T-cell (primary cell): ENCODE measurements at regions not wholly inside any gene's neighbourhood (a gene's known extent, or its start where the extent isn't known, plus 50 kb on each side); places are given as distances from the start of the nearest gene placed in this dataset.
"Not testable (repeated sequence)": the region's sequence is repeated elsewhere in the genome, so short reads cannot be mapped to it uniquely, and the experiment has no call there.

Experiments used
- ATAC-seq, 4 experiments: fragments of 200-7000 bp in 3 of 4; fragments of 150-1000 bp in 1 of 4; cut with Tn5 transposase; replicated peaks in 1 of 4; 1 replicate in 3 of 4; 2 replicates in 1 of 4; pipeline ENCODE4 v1.10.0; 2021; ENCODE audit warnings: moderate library complexity in 3 of 4, mild to moderate bottlenecking in 2 of 4, moderate number of reproducible peaks in 1 of 4
- CTCF ChIA-PET, 2 donors: fragments of 300-600 bp; sonication (Branson Sonifier 250); formaldehyde crosslinking; loops; one replicate each; lab custom pipeline; 2022; ENCODE audit warnings: antibody characterized with exemption in 2 of 2; lab: Charles Lee
- POLR2A ChIA-PET, 2 donors: fragments of 300-600 bp; sonication (Branson Sonifier 250); formaldehyde crosslinking; loops; one replicate each; lab custom pipeline; 2022; ENCODE audit warnings: antibody characterized with exemption in 2 of 2; lab: Charles Lee
- DNase-seq, 35 experiments: peaks; one replicate each; pipeline versions ENCODE4 v3.0.0 to v3.0.0-alpha.2; 2013 to 2023
- H3K27ac ChIP-seq: one replicate; pipeline ENCODE4 v1.5.1; 2013; ENCODE audit warnings: low read length
- H3K27me3 ChIP-seq, 2 experiments: replicated peaks in 1 of 2; 1 replicate in 1 of 2; 2 replicates in 1 of 2; pipeline versions ENCODE4 v1.6.1 to v1.7.0; 2013; ENCODE audit warnings: low read length in 1 of 2, mixed read lengths in 1 of 2; ENCODE audit not compliant: control insufficient read depth in 2 of 2, insufficient read depth in 2 of 2; ENCODE audit errors: extremely low read depth in 1 of 2
- H3K36me3 ChIP-seq, 2 donors: 1 replicate in 1 of 2; 2 replicates in 1 of 2; pipeline versions ENCODE4 v1.6.1 to v1.7.0; 2013; ENCODE audit warnings: low read length in 1 of 2; ENCODE audit not compliant: control insufficient read depth in 2 of 2, insufficient read depth in 1 of 2; ENCODE audit errors: extremely low read depth in 1 of 2
- H3K4me1 ChIP-seq, 2 experiments: 1 replicate in 1 of 2; 2 replicates in 1 of 2; pipeline versions ENCODE4 v1.6.1 to v1.7.0; 2013; ENCODE audit warnings: low read length in 2 of 2, mixed read lengths in 1 of 2; ENCODE audit not compliant: insufficient read depth in 2 of 2, control insufficient read depth in 1 of 2; ENCODE audit errors: extremely low read depth in 1 of 2
- H3K4me3 ChIP-seq, 2 donors: 1 replicate in 1 of 2; 2 replicates in 1 of 2; pipeline versions ENCODE4 v1.5.1 to v1.7.0; 2013; ENCODE audit warnings: mild to moderate bottlenecking in 2 of 2, low read length in 1 of 2, moderate library complexity in 1 of 2; ENCODE audit not compliant: control insufficient read depth in 1 of 2; ENCODE audit errors: extremely low read depth in 1 of 2
- H3K9me3 ChIP-seq: 2 replicates; pipeline ENCODE4 v1.7.0; 2013
- H3K27ac Mint-ChIP-seq, 2 donors: one replicate each; pipeline ENCODE4 v1.8.0; 2020 to 2021; ENCODE audit warnings: mild to moderate bottlenecking in 2 of 2, mixed read lengths in 2 of 2
- H3K27me3 Mint-ChIP-seq, 2 donors: one replicate each; pipeline ENCODE4 v1.8.0; 2021 to 2022; ENCODE audit warnings: mixed read lengths in 2 of 2
- H3K36me3 Mint-ChIP-seq: one replicate; pipeline ENCODE4 v1.8.0; 2021; ENCODE audit warnings: mixed read lengths
- H3K4me1 Mint-ChIP-seq, 3 donors: one replicate each; pipeline ENCODE4 v1.8.0; 2020 to 2022; ENCODE audit warnings: mixed read lengths in 3 of 3, mild to moderate bottlenecking in 1 of 3
- H3K4me3 Mint-ChIP-seq, 3 donors: one replicate each; pipeline ENCODE4 v1.8.0; 2020 to 2022; ENCODE audit warnings: mild to moderate bottlenecking in 3 of 3, mixed read lengths in 3 of 3, moderate library complexity in 3 of 3
- H3K9me3 Mint-ChIP-seq, 3 donors: one replicate each; pipeline ENCODE4 v1.8.0; 2020 to 2022; ENCODE audit warnings: mixed read lengths in 3 of 3
- WGBS: methylation state at CpG from one replicate; pipeline ENCODE4 v1.1.5; 2013; ENCODE audit warnings: missing lambda C conversion rate; ENCODE audit not compliant: insufficient coverage; 5-methylcytosine and 5-hydroxymethylcytosine counted together

GRCh38 chr1:95911739-95912138 lies 677.7 kb downstream of the RWDD3 start:
- H3K4me1 Mint-ChIP-seq, POLR2A ChIA-PET, CTCF ChIA-PET, H3K27me3 ChIP-seq, H3K36me3 ChIP-seq, H3K27me3 Mint-ChIP-seq, H3K27ac ChIP-seq, ATAC-seq, H3K4me3 ChIP-seq, H3K36me3 Mint-ChIP-seq, H3K4me3 Mint-ChIP-seq, DNase-seq, H3K27ac Mint-ChIP-seq, H3K4me1 ChIP-seq, H3K9me3 ChIP-seq: not testable (repeated sequence)
- peaks cover 19 to 39% (median 22%) of the 10 kb centered on the region in 3 donors for H3K9me3 Mint-ChIP-seq
- 92% methylated on average over 3 of the region's 3 CpGs for WGBS

GRCh38 chr1:95916616-95917015 lies 682.6 kb downstream of the RWDD3 start:
- no CpG with 5 or more reads among the region's 1 CpG for WGBS
- Histone ChIP-seq H3K4me1 (no peaks in the 10 kb centered on the region), H3K27ac (no peak overlapping the region), H3K36me3 (no peaks in the 10 kb centered on the region), H3K9me3 (no peaks in the 10 kb centered on the region), H3K4me3 (no peak overlapping the region), H3K27me3 (no peaks in the 10 kb centered on the region)
- Mint-ChIP-seq H3K9me3 (peaks cover 12 to 26% (median 12%) of the 10 kb centered on the region in 3 donors), H3K4me3 (no peak overlapping the region), H3K36me3 (no peaks in the 10 kb centered on the region), H3K27me3 (no peaks in the 10 kb centered on the region), H3K27ac (no peak overlapping the region), H3K4me1 (no peaks in the 10 kb centered on the region)
- CTCF ChIA-PET: no interaction called here
- no peak for DNase-seq
- POLR2A ChIA-PET: no interaction called here
- ATAC-seq: no peak

- Mint-ChIP-seq H3K4me3 (no peak overlapping the region), H3K9me3 (peaks cover 2 to 4% (median 3%) of the 10 kb centered on the region in 3 donors), H3K4me1 (no peaks in the 10 kb centered on the region), H3K27me3 (peaks cover 0 to under 1% of the 10 kb centered on the region in 2 donors), H3K27ac (no peak overlapping the region), H3K36me3 (no peaks in the 10 kb centered on the region)
- ChIA-PET CTCF (no interaction called here), POLR2A (no interaction called here)
- Histone ChIP-seq H3K4me3 (no peak overlapping the region), H3K4me1 (no peaks in the 10 kb centered on the region), H3K9me3 (no peaks in the 10 kb centered on the region), H3K36me3 (no peaks in the 10 kb centered on the region), H3K27me3 (no peaks in the 10 kb centered on the region), H3K27ac (no peak overlapping the region)
- ATAC-seq: no peak
- DNase-seq: no peak
- WGBS: no CpG with 5 or more reads among the region's 4 CpGs
Observed at GRCh38 chr1:95924684-95925083, 690.7 kb downstream of the RWDD3 start.

DNA sequence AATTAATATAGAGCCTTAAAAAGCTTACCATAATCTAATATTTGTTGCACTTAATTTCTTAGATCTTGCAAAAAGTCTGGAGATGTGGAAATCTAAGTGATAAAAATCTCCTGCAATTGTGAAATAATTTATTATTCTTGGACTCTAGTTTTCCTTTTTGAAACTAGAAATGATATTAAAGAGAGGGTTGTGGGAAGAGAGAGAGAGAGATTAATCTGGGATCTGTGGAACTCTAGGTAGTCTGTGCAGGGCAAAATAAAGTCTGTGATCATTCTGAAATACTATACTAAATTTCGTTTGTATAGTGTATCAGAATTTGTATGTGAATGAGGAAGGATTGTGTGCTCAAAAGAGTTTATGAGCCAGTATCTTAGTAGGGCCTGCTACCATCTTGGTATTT lies 692.3 kb downstream of the RWDD3 start:
- DNase-seq (no peak), ATAC-seq (no peak)
- ChIA-PET POLR2A (no interaction called here), CTCF (no interaction called here)
- H3K27me3 Mint-ChIP-seq: peaks cover 0 to 3% of the 10 kb centered on the region in 2 donors
- no peaks in the 10 kb centered on the region for H3K4me1 Mint-ChIP-seq
- Histone ChIP-seq H3K4me1 (no peaks in the 10 kb centered on the region), H3K9me3 (no peaks in the 10 kb centered on the region), H3K27me3 (no peaks in the 10 kb centered on the region), H3K27ac (no peak overlapping the region), H3K4me3 (no peak overlapping the region), H3K36me3 (no peaks in the 10 kb centered on the region)
- 60% methylated on average over 1 of the region's 1 CpG for WGBS
- no peaks in the 10 kb centered on the region for H3K36me3 Mint-ChIP-seq
- H3K4me3 Mint-ChIP-seq: no peak overlapping the region
- peaks cover 3 to 7% (median 4%) of the 10 kb centered on the region in 3 donors for H3K9me3 Mint-ChIP-seq
- no peak overlapping the region for H3K27ac Mint-ChIP-seq

DNA sequence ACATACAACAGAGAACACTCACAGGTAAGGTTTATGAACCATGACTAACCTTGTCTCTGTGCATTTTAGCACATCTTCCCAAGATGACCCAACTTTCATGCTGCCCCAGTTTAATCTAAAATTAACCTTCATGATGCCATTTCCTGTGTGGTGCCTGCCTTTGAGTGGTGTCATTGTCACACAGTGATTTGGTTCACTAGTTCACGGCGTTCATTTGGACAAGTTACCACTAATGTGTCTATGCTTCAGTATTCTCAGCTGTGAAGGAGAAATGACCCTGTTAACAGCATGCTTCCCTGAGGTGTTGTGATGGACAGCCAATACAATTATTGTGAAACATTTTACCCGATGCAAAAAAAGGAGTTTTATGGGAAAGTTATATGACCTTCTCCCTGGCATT lies 693.1 kb downstream of the RWDD3 start:
- H3K27me3 Mint-ChIP-seq: peaks cover 0 to 3% of the 10 kb centered on the region in 2 donors
- 100% methylated on average over 2 of the region's 3 CpGs for WGBS

DNA sequence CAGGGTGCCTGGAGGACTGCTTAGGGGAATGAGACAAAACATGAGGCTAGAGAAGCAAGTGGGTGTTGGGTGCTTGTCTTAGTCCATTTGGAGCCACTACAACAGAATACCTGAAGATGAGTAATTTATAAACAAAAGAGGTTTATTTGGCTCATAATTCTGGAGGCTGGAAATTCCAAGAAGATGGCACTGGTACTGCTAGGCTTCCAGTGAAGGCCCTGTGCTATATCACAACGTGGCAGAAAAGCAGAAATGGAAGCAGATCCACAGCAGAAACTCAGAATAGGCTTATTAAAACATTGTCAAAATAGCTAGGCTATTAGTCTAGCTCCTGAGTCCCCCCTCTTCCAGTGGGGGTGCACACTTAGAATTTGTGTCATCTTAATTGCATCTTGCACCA lies 701.7 kb downstream of the RWDD3 start:
- Histone ChIP-seq H3K4me3 (no peak overlapping the region), H3K4me1 (no peaks in the 10 kb centered on the region), H3K27me3 (no peaks in the 10 kb centered on the region), H3K9me3 (no peaks in the 10 kb centered on the region), H3K36me3 (no peaks in the 10 kb centered on the region), H3K27ac (no peak overlapping the region)
- POLR2A ChIA-PET: no interaction called here
- no peak overlapping the region for H3K27ac Mint-ChIP-seq
- H3K36me3 Mint-ChIP-seq: no peaks in the 10 kb centered on the region
- ATAC-seq (no peak), DNase-seq (no peak)
- no peaks in the 10 kb centered on the region for H3K27me3 Mint-ChIP-seq
- 40% methylated on average over 1 of the region's 1 CpG for WGBS
- no peak overlapping the region for H3K4me3 Mint-ChIP-seq
- CTCF ChIA-PET: no interaction called here
- H3K9me3 Mint-ChIP-seq: peaks cover 2 to 7% (median 7%) of the 10 kb centered on the region in 3 donors
- no peaks in the 10 kb centered on the region for H3K4me1 Mint-ChIP-seq

More for the DNA sequence above, 693.1 kb downstream of the RWDD3 start:
- Histone ChIP-seq H3K4me1 (no peaks in the 10 kb centered on the region), H3K27ac (no peak overlapping the region), H3K9me3 (no peaks in the 10 kb centered on the region), H3K36me3 (no peaks in the 10 kb centered on the region), H3K4me3 (no peak overlapping the region), H3K27me3 (no peaks in the 10 kb centered on the region)
- Mint-ChIP-seq H3K27ac (no peak overlapping the region), H3K36me3 (no peaks in the 10 kb centered on the region), H3K4me1 (no peaks in the 10 kb centered on the region), H3K9me3 (peaks cover 6 to 13% (median 10%) of the 10 kb centered on the region in 3 donors), H3K4me3 (no peak overlapping the region)
- DNase-seq (no peak), ATAC-seq (no peak)
- ChIA-PET CTCF (no interaction called here), POLR2A (no interaction called here)
